Natural killer cell (primary cell): ENCODE measurements at regions not wholly inside any gene's neighbourhood (a gene's known extent, or its start where the extent isn't known, plus 50 kb on each side); places are given as distances from the start of the nearest gene placed in this dataset.

Experiments used
- ATAC-seq, 3 donors: fragments of 150-1000 bp in 2 of 3; fragments of 200-7000 bp in 1 of 3; cut with Tn5 transposase; 1 replicate in 1 of 3; 2 replicates in 2 of 3; pipeline ENCODE4 v1.10.0; 2021; ENCODE audit warnings: mild to moderate bottlenecking in 2 of 3, moderate library complexity in 2 of 3
- DNase-seq, 2 donors: peaks; one replicate each; pipeline versions ENCODE4 v3.0.0 to v3.0.0-alpha.2; 2013 to 2021; ENCODE audit warnings: mixed read lengths in 1 of 2
- H3K27ac ChIP-seq: one replicate; pipeline ENCODE4 v1.5.1; 2013; ENCODE audit warnings: mild to moderate bottlenecking, low read length
- H3K27me3 ChIP-seq: one replicate; pipeline ENCODE4 v1.6.1; 2013; ENCODE audit warnings: low read length; ENCODE audit not compliant: control insufficient read depth, insufficient read depth
- H3K36me3 ChIP-seq: one replicate; pipeline ENCODE4 v1.6.1; 2013; ENCODE audit warnings: low read length; ENCODE audit not compliant: control insufficient read depth, insufficient read depth
- H3K4me1 ChIP-seq: one replicate; pipeline ENCODE4 v1.6.1; 2013; ENCODE audit warnings: low read length; ENCODE audit not compliant: control insufficient read depth, insufficient read depth
- H3K4me3 ChIP-seq: one replicate; pipeline ENCODE4 v1.5.1; 2013; ENCODE audit warnings: low read length
- H3K9me3 ChIP-seq: one replicate; pipeline ENCODE4 v1.6.1; 2013; ENCODE audit warnings: low read length; ENCODE audit not compliant: control insufficient read depth, insufficient read depth
- H3K27ac Mint-ChIP-seq, 2 donors: one replicate each; pipeline ENCODE4 v1.8.0; 2022; ENCODE audit warnings: mild to moderate bottlenecking in 2 of 2, mixed read lengths in 2 of 2, moderate library complexity in 1 of 2
- H3K27me3 Mint-ChIP-seq, 2 donors: one replicate each; pipeline ENCODE4 v1.8.0; 2022; ENCODE audit warnings: low read depth in 2 of 2, mixed read lengths in 2 of 2
- H3K36me3 Mint-ChIP-seq: one replicate; pipeline ENCODE4 v1.8.0; 2022; ENCODE audit warnings: mixed read lengths
- H3K4me1 Mint-ChIP-seq, 2 donors: one replicate each; pipeline ENCODE4 v1.8.0; 2022; ENCODE audit warnings: mixed read lengths in 2 of 2
- H3K4me3 Mint-ChIP-seq: one replicate; pipeline ENCODE4 v1.8.0; 2022; ENCODE audit warnings: mild to moderate bottlenecking, moderate library complexity, mixed read lengths
- H3K9me3 Mint-ChIP-seq, 2 donors: one replicate each; pipeline ENCODE4 v1.8.0; 2022; ENCODE audit warnings: mixed read lengths in 2 of 2
- WGBS: methylation state at CpG from one replicate; pipeline ENCODE4 v1.1.7; 2013; ENCODE audit warnings: missing lambda C conversion rate; ENCODE audit not compliant: insufficient coverage; 5-methylcytosine and 5-hydroxymethylcytosine counted together
- intact Hi-C: fragments of 100-400 bp; cut with micrococcal nuclease; formaldehyde crosslinking; loops from one replicate; pipeline ENCODE4 v1.14.2; 2022
- TF ChIP-seq, protein P1 (sequence below): fragments of 200-600 bp; IDR thresholded peaks from one replicate; pipeline ENCODE4 v1.8.0; 2022; ENCODE audit warnings: antibody characterized with exemption

- Mint-ChIP-seq H3K27ac (no peak overlapping the region), H3K27me3 (peaks cover 31 to 70% of the 10 kb centered on the region in 2 donors), H3K4me3 (no peak overlapping the region), H3K9me3 (no peaks in the 10 kb centered on the region), H3K4me1 (no peaks in the 10 kb centered on the region), H3K36me3 (no peaks in the 10 kb centered on the region)
- DNase-seq = no peak
- TF ChIP-seq, protein P1, sequence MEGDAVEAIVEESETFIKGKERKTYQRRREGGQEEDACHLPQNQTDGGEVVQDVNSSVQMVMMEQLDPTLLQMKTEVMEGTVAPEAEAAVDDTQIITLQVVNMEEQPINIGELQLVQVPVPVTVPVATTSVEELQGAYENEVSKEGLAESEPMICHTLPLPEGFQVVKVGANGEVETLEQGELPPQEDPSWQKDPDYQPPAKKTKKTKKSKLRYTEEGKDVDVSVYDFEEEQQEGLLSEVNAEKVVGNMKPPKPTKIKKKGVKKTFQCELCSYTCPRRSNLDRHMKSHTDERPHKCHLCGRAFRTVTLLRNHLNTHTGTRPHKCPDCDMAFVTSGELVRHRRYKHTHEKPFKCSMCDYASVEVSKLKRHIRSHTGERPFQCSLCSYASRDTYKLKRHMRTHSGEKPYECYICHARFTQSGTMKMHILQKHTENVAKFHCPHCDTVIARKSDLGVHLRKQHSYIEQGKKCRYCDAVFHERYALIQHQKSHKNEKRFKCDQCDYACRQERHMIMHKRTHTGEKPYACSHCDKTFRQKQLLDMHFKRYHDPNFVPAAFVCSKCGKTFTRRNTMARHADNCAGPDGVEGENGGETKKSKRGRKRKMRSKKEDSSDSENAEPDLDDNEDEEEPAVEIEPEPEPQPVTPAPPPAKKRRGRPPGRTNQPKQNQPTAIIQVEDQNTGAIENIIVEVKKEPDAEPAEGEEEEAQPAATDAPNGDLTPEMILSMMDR = no peak
- intact Hi-C loops = no loop called here
- Histone ChIP-seq H3K4me3 (no peak overlapping the region), H3K4me1 (no peaks in the 10 kb centered on the region), H3K27me3 (no peaks in the 10 kb centered on the region), H3K9me3 (no peaks in the 10 kb centered on the region), H3K27ac (no peak overlapping the region), H3K36me3 (no peaks in the 10 kb centered on the region)
- no peak for ATAC-seq
- WGBS = 80% methylated on average over 1 of the region's 3 CpGs
These were observed 111.6 kb downstream of the RASSF10 start for GRCh38 chr11:13120691-13121090.

DNA sequence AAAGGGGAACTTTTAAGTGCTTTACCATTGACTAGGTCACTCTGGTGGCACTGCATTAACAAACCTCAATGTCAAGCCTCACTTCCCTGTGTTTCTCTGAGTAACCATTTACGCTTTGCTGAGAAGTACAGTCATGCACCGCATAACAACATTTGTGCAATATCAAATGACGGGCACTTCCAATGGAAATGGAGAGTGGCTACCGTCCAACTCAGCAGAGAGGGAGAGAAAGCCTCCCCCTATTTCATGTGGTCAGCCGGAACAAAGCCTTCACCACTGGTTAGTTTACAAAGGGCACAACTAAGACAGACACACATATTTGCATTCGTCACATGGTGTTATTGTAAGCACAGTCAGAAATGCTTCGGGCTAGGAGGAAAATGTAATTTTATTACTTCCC lies 117.3 kb downstream of the RASSF10 start:
- H3K4me3 ChIP-seq = no peak overlapping the region
- Mint-ChIP-seq H3K4me3 (no peak overlapping the region), H3K36me3 (no peaks in the 10 kb centered on the region), H3K27me3 (peaks cover 23 to 66% of the 10 kb centered on the region in 2 donors), H3K4me1 (peaks cover 3 to 5% of the 10 kb centered on the region in 2 donors), H3K27ac (no peak overlapping the region), H3K9me3 (no peaks in the 10 kb centered on the region)
- no peaks in the 10 kb centered on the region for H3K4me1 ChIP-seq
- intact Hi-C loops = no loop called here
- H3K9me3 ChIP-seq = no peaks in the 10 kb centered on the region
- no peak overlapping the region for H3K27ac ChIP-seq
- 86% methylated on average over 5 of the region's 7 CpGs for WGBS
- ATAC-seq = no peak
- DNase-seq = no peak
- TF ChIP-seq, protein P1 = no peak
- no peaks in the 10 kb centered on the region for H3K27me3 ChIP-seq
- H3K36me3 ChIP-seq = no peaks in the 10 kb centered on the region

- Histone ChIP-seq H3K4me3 (no peak overlapping the region), H3K27ac (no peak overlapping the region), H3K4me1 (no peaks in the 10 kb centered on the region), H3K36me3 (no peaks in the 10 kb centered on the region), H3K9me3 (no peaks in the 10 kb centered on the region), H3K27me3 (no peaks in the 10 kb centered on the region)
- no peaks in the 10 kb centered on the region for H3K9me3 Mint-ChIP-seq
- peaks cover 6 to 10% of the 10 kb centered on the region in 2 donors for H3K4me1 Mint-ChIP-seq
- DNase-seq (no peak), ATAC-seq (no peak)
- no peak overlapping the region for H3K4me3 Mint-ChIP-seq
- TF ChIP-seq, protein P1 = no peak
- no peak overlapping the region for H3K27ac Mint-ChIP-seq
- intact Hi-C loops = no loop called here
- H3K36me3 Mint-ChIP-seq = no peaks in the 10 kb centered on the region
- peaks cover 22 to 63% of the 10 kb centered on the region in 2 donors for H3K27me3 Mint-ChIP-seq
- WGBS = 94% methylated on average over 2 of the region's 2 CpGs
These were observed 118.0 kb downstream of the RASSF10 start for GRCh38 chr11:13127161-13127560.

DNA sequence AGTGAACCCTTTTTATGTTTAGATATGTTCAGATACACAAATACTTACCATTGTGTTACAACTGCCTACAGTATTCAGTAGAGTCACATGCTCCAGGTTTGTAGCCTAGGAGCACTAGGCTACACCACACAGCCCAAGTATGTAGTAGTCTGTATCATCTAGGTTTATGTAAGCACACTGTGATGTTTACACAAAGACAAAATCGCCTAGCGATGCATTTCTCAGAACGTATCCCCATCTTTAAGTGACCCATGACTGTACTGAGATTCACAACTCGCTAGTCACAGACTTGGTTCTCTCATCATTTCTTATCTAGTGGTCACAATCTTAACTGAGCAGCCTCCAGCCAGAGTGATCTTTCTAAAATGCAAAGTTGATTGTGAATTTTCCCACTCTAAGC lies 119.2 kb downstream of the RASSF10 start:
- Histone ChIP-seq H3K4me1 (no peaks in the 10 kb centered on the region), H3K27me3 (no peaks in the 10 kb centered on the region), H3K36me3 (no peaks in the 10 kb centered on the region), H3K9me3 (no peaks in the 10 kb centered on the region), H3K4me3 (no peak overlapping the region), H3K27ac (no peak overlapping the region)
- Mint-ChIP-seq H3K36me3 (no peaks in the 10 kb centered on the region), H3K27ac (no peak overlapping the region), H3K4me3 (no peak overlapping the region), H3K27me3 (peaks cover 21 to 65% of the 10 kb centered on the region in 2 donors), H3K4me1 (peaks cover 10 to 13% of the 10 kb centered on the region in 2 donors), H3K9me3 (no peaks in the 10 kb centered on the region)
- TF ChIP-seq, protein P1 = no peak
- WGBS = 91% methylated on average over 4 of the region's 4 CpGs
- ATAC-seq (no peak), DNase-seq (no peak)
- intact Hi-C loops = no loop called here
